Activated CD4-positive, alpha-beta T cell treated with anti-CD3 and anti-CD28 coated beads, Interleukin-2, amount 50 U/mL, for 1 hour (primary cell): ENCODE measurements at regions not wholly inside any gene's neighbourhood (a gene's known extent, or its start where the extent isn't known, plus 50 kb on each side); places are given as distances from the start of the nearest gene placed in this dataset.

ENCODE experiments used
- DNase-seq: peaks from one replicate; pipeline ENCODE4 v3.0.0-alpha.2; 2020

GRCh38 chr5:3963652-3964051 is 368.0 kb downstream of the IRX1 start:
- DNase-seq: no peak

- DNase-seq: no peak
Measured at GRCh38 chr5:3980156-3980555, 384.5 kb downstream of the IRX1 start.

DNA sequence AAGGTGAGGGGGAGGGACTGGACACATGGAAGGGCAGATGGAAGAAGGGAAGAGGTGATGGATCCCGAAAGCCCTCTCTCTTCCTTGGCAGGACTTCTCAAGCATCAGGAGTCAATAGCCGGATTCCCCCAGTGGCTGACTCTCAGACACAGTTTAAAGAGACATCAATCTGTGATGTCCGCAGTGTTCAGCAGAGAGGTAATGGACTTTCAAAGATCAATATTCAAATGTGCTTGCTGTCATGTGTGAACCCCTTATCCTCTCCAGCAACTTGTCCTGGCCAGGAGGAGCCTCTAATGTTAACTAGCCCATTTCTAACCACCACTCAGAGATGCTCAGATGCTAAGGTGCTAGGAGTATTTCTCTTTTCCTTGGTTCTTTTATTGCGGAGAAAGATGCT is 392.2 kb downstream of the IRX1 start:
- DNase-seq: no peak

DNA sequence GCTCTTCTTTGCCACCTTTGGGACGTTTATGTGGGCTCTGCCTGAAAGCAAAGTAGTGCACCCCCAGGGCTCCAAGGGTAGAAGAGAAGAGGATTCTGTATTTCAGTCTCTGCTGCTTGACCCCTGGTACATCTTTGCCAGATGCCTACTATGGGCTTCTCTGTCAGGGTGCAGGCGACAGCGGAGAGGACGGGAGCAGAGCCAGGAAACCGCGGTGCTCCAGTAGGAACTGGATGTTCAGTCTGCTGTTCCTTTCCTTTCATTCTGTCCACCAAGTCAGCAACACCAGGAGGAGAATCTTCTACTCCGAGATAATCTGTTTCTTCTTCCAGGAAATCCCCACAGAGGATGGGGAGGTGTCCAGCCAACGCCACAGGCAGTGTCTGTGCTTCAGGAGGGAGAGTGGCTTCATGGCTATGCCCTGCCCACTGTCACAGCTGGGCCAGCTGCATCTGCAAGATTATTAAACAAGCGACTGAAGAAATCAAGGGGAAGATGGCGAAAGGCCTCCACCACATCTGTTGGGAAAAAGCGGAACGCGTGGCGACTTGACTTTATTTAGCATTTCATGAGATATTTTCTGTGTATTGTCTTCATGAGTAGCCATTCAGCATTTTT is 398.3 kb downstream of the IRX1 start:
- no peak for DNase-seq

DNA sequence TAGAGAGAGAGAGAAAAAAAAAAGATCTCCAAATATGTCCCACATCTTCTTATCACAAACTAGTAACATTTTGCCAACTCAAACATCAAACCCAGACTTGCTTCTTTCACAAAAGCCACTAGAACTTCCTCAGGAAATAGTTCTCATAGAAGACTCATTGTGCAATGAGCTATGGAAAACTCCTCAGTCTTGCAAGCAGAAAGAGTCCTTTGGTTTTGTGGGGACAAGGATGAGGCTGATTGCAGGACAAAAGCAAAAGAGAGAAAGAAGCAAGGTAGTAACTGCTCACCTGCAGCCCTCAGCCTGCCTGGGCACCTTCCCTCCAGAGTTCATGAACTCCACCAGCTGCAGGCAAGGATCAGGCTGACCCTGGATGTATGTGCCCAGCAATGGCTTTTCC is 399.0 kb downstream of the IRX1 start:
- no peak for DNase-seq

DNA sequence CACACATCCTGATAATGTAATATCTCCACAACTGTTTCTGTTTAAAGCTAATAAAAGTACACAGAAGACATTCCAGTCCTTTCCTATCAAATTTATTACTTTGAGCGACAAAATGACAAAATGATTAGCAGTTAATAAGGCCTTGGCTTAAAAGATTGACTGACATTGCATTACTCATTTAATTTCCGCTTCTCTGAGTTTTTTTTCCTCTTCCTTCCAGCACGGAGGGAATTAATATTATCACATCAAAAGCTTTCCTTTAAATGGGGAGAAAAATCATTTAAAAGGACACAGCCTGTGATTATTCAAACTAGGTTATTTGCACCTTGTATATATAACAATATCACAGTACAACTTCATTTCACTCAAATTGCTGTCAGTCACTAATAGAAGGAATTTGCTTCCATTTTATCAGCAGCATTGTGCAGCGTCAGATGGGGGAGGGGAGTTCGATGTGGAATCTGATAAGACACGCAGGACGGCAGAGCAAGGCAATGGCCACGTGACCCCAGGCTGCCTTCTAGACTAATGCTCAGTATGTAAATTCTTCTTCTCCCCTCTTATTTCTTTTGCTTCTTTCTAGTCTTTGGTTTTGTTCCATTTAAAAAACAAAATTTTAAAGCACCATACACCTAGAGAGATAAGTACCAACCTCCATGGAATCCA is 400.5 kb downstream of the IRX1 start:
- no peak for DNase-seq

DNA sequence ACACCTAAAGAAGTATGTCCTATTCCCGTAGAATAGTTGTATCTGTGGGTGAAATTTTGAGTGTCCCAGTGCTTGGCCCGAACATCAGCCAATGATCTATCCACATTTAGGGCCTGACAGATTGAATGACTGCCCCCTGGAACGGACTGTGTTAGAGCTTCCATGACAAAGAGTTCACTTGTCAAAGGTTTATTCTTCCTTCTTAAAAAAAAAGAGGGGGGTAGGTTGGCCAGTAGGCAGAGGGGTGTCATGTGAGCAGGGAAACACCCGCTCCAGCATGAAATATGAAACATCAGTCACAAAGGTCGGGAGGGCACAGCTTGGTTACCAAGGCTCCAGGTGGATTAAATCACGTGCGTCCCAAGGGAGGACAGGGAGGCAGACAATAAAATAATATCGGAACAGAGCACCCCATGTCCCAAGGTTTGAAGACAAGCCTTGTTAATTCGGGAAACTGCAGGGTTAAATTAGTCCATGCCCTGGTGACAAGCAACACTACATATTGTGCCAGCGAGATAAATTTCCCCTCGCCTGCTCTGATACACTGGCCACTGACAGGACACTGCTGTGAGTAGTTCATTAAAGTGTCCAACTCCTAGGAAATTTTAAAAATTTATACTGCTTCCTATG is 401.2 kb downstream of the IRX1 start:
- no peak for DNase-seq

- DNase-seq: no peak
Measured at GRCh38 chr5:3997670-3998069, 402.0 kb downstream of the IRX1 start.

GRCh38 chr5:3999929-4000328 is 404.3 kb downstream of the IRX1 start:
- DNase-seq: no peak

- DNase-seq: no peak
Measured at GRCh38 chr5:4001004-4001403, 405.4 kb downstream of the IRX1 start.

GRCh38 chr5:4001758-4002533 is 406.3 kb downstream of the IRX1 start:
- DNase-seq: no peak

DNA sequence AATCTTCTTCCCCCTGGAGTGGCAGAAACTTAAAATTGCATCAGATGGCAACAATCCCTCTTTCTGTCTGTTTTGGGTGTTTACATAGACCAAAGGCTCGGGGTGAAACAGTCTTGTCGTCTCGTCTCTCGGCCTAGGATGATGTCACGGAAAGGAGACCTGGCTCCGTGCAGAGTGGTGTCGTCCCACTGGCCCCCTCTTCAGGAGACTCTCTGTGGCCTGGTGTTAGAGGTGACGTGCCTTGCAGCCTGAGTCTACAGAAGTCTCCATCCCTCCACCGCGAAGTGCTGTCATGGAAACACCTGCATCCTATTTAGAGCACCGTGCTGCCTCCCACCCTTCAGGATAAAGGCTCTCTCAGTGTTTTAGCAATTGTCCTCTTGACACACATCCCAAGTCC is 409.7 kb downstream of the IRX1 start:
- DNase-seq: no peak

- DNase-seq: no peak
Measured at GRCh38 chr5:4007001-4007400, 411.4 kb downstream of the IRX1 start.

DNA sequence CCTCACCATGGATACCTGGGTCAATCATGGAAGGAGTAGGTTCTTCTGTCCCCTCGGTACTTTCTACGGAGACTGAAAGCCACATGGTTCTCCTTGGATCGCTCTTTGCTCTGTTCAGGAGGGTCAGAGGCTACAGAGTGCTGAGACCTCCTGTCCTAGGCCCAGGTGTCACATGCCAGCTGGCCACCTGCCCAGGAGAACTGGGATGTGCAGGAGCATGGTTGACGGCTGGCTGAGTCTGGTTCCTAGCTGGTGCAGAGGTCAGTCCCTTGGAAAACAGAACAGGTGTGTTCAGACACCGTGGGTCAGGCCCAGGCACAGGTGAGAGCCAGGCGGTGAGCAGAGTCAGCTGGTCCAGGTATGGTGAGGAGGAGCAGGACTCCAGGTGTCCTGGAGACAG is 416.3 kb downstream of the IRX1 start:
- DNase-seq: no peak

DNA sequence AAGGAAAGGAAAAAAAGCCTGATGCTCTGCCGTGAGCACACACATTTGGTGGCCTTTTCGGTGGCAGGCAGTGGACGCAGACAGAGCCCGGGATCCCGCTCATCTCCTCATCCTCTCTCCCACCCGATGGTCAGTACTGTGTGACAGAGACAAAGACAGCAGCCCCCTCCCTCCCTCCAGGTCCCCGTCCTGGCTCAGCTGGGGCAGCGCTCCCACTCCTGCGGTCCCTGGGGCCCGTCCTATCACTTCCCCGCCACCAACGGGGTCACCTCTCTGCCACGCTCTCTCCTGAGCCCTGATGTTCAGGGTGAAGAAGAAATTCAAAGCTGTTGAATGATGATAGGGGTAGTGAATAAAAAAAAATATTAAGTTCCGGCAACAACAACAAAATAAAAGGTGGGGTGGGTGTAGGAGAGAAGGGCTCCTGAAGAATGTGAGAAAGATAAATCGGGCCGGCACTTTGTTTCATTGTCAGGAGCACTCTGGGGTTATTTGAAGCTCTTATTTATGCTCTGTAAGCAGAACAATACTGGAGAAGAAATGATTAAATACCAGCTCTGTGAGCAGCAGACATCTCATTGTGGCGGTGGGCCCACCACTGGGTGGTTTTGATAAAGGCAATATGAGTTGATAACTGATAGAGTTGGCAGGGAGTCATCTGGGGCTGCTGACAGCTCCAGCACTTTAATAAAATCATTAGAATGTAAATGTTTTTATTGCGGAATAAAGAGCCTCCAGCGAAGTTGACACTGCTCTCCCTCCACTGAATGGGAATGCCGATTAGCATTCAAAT is 417.7 kb downstream of the IRX1 start:
- no peak for DNase-seq

GRCh38 chr5:4015709-4016108 is 420.1 kb downstream of the IRX1 start:
- DNase-seq: no peak

- DNase-seq: no peak
Measured at GRCh38 chr5:4017076-4017803, 421.6 kb downstream of the IRX1 start.

DNA sequence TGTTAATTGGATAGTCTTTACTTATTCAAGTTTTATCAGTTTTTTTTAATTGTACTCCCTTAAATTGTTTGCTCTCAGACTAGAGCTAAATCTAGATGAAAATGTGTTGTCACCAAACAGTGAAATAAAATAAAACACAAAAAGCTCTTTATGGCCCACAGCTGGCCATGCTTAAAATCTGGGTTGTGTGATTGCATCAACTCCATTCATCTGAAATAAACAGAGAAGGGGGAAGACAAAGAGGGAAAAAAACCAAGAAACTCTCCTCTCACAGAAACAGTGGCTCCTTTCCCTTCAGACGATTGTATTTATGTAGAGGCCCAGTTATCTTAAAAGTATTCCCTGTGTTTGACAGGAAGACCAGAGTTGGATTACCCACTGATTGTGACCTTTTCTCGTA is 422.4 kb downstream of the IRX1 start:
- DNase-seq: no peak

DNA sequence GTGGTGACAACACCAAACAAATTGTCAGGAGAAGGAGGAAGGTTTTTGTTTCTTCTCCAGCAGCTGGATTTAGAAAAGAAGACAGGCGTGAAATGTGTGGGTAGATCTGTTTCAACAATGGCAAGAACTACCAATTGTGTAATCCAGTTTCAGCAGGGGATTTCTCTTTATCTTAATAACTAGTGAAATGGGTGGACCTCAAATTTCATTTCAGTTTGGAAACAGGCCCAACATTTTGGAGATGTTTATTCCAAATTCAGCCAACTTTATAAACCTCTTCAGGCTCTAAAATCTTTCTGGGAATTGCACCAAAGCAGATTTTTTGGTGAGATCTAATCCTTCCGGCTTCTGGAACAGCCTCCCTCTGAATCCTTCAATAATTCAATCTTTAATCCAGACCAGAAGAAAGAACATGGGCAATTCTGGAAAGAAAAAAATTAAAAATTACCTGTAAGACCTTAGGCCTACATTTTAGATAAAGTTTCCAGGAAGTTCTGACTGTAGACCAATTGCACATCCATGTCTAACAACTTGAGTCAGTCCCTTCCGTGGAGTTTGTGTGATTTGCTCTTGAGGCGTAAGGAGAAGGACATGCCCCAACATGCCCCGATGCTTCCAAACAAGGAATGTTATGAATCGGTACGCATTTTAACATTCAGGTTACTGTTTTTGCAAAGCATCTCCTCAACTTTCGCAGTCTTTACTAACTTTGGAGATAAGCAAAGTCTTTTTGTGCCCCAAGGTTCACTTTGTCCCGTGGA is 423.6 kb downstream of the IRX1 start:
- no peak for DNase-seq

DNA sequence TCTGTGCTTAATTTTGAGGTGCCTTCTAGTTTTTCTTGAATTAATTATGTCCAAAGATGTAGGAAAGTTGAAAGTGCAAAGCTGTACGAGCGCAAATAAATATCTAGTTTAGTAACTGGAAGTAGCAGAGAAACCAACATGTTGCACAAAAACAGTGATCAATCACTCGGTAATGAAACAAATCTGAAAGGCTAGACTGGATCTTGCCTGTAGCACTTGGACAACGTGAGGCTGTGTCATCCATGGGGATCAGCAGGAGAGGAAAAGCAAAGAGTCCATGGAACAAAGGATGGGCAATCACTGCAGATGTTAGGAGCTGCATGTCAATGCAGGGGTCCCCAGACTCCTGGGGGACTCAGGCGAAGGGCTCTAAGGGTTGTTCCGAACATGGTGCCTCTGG is 424.2 kb downstream of the IRX1 start:
- DNase-seq: no peak

DNA sequence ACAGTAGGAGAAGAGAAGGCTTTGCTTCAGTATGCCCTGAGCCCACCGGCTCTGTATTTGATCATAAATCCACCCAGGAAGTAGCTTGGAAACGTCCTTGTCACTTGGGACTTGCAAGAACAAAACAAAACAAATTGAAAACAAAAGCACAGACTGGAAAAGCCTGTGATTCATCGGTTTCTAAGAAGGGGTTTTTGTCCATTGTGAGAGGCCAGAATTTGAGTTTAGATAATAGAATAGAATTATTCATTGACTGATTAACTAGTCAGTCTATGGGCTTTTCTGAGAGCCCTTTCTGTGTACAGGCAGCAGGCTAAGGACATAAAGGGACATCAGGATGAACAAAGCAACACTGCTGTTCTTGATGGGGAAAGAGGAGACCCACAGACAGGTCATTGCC is 424.8 kb downstream of the IRX1 start:
- no peak for DNase-seq
